Lower leg skin (tissue), 3 donors: ENCODE measurements at regions not wholly inside any gene's neighbourhood (a gene's known extent, or its start where the extent isn't known, plus 50 kb on each side); places are given as distances from the start of the nearest gene placed in this dataset.
"Not testable (repeated sequence)": the region's sequence is repeated elsewhere in the genome, so short reads cannot be mapped to it uniquely, and the experiment has no call there.

Experiments used
- CTCF ChIP-seq, 3 donors: fragments of 450-650 bp; IDR thresholded peaks; one replicate each; pipeline ENCODE4 v1.5.1; 2016; ENCODE audit warnings: antibody characterized with exemption in 3 of 3, mild to moderate bottlenecking in 3 of 3, moderate library complexity in 2 of 3
- POLR2A ChIP-seq, 2 donors: fragments of 450-650 bp; IDR thresholded peaks; one replicate each; pipeline ENCODE4 v1.6.1; 2016 to 2017; ENCODE audit warnings: antibody characterized with exemption in 2 of 2, mild to moderate bottlenecking in 1 of 2, moderate library complexity in 1 of 2

GRCh38 chr10:46650967-46651366 is 72.0 kb downstream of the SYT15 start:
- TF ChIP-seq CTCF, POLR2A (IDR thresholded peaks at IDR 0.05): not testable (repeated sequence)
